OCI-LY3 (cell line): ENCODE measurements at regions not wholly inside any gene's neighbourhood (a gene's known extent, or its start where the extent isn't known, plus 50 kb on each side); places are given as distances from the start of the nearest gene placed in this dataset.

ENCODE experiments used
- H2AFZ ChIP-seq: fragments of 200-600, 300-600 bp; shearing (Covaris generic); 2 replicates; pipeline ENCODE4 v1.6.0; 2014; ENCODE audit warnings: antibody characterized with exemption, low read depth, low read length
- H3K27ac ChIP-seq: fragments of 200-600, 300-600 bp; sonication (generic); 2 replicates; pipeline ENCODE4 v1.5.1; 2014; ENCODE audit warnings: mild to moderate bottlenecking, low read length, moderate library complexity, mixed read lengths
- H3K27me3 ChIP-seq: fragments of 200-600, 300-600 bp; sonication (generic); 2 replicates; pipeline ENCODE4 v1.6.1; 2014; ENCODE audit warnings: low read depth, low read length, mixed read lengths
- H3K36me3 ChIP-seq: fragments of 200-600, 300-600 bp; sonication (generic); replicated peaks from 2 replicates; pipeline ENCODE3; 2014; ENCODE audit warnings: low read depth, low read length, mixed read lengths
- H3K4me1 ChIP-seq: fragments of 300-600, 200-600 bp; sonication (generic); 2 replicates; pipeline ENCODE4 v1.6.1; 2014; ENCODE audit warnings: low read length, mixed read lengths
- H3K4me2 ChIP-seq: fragments of 200-600, 300-600 bp; sonication (generic); 2 replicates; pipeline ENCODE4 v1.6.1; 2014; ENCODE audit warnings: low read length, mixed read lengths
- H3K4me3 ChIP-seq: fragments of 300-600, 200-600 bp; sonication (generic); 2 replicates; pipeline ENCODE4 v1.5.1; 2014; ENCODE audit warnings: antibody characterized with exemption, mild to moderate bottlenecking, low read length, moderate library complexity
- H3K79me2 ChIP-seq: fragments of 300-600, 200-600 bp; shearing (Covaris generic); 2 replicates; pipeline ENCODE4 v1.6.1; 2014; ENCODE audit warnings: mild to moderate bottlenecking, low read length, mixed read lengths
- H3K9ac ChIP-seq: fragments of 300-600, 200-600 bp; shearing (Covaris generic); 2 replicates; pipeline ENCODE4 v1.6.0; 2014; ENCODE audit warnings: mild to moderate bottlenecking, low read length, moderate library complexity
- H3K9me3 ChIP-seq: fragments of 200-600, 300-600 bp; shearing (Covaris generic); 2 replicates; pipeline ENCODE4 v1.6.1; 2014; ENCODE audit warnings: low read length, mixed read lengths; ENCODE audit not compliant: insufficient read depth
- H4K20me1 ChIP-seq: fragments of 200-600, 300-600 bp; sonication (generic); 2 replicates; pipeline ENCODE4 v1.6.1; 2016; ENCODE audit warnings: low read length, mixed read lengths; ENCODE audit not compliant: insufficient read depth
- CTCF ChIP-seq: fragments of 200-600, 300-600 bp; sonication (generic); IDR thresholded peaks from 2 replicates; pipeline ENCODE4 v1.5.1; 2014; ENCODE audit warnings: antibody characterized with exemption, low read length, low read depth
- EZH2phosphoT487 ChIP-seq: fragments of 200-600 bp; shearing (Covaris generic); IDR thresholded peaks from 2 replicates; pipeline ENCODE4 v1.6.1; 2018; ENCODE audit warnings: antibody characterized with exemption, mixed run types, low read depth

- no peak overlapping the region for H3K9ac ChIP-seq
- H3K27me3 ChIP-seq, result no peaks in the 10 kb centered on the region
- H4K20me1 ChIP-seq, result no peaks in the 10 kb centered on the region
- H3K36me3 ChIP-seq, result no peaks in the 10 kb centered on the region
- no peak overlapping the region for H3K4me3 ChIP-seq
- no peak overlapping the region for H2AFZ ChIP-seq
- no peak overlapping the region for H3K27ac ChIP-seq
- no peaks in the 10 kb centered on the region for H3K9me3 ChIP-seq
- no peaks in the 10 kb centered on the region for H3K4me1 ChIP-seq
- H3K4me2 ChIP-seq, result no peak overlapping the region
- H3K79me2 ChIP-seq, result no peaks in the 10 kb centered on the region
- TF ChIP-seq EZH2phosphoT487, result no peak
- no peak for TF ChIP-seq CTCF
Measured at GRCh38 chr2:16104949-16105668, 164.8 kb downstream of the MYCN start.

GRCh38 chr2:16104315-16104948 lies 164.1 kb downstream of the MYCN start:
- H3K9me3 ChIP-seq, result no peaks in the 10 kb centered on the region
- H3K27ac ChIP-seq, result no peak overlapping the region
- no peak for TF ChIP-seq EZH2phosphoT487
- no peak for TF ChIP-seq CTCF
- no peaks in the 10 kb centered on the region for H3K27me3 ChIP-seq
- H3K4me3 ChIP-seq, result no peak overlapping the region
- no peaks in the 10 kb centered on the region for H4K20me1 ChIP-seq
- H3K4me1 ChIP-seq, result no peaks in the 10 kb centered on the region
- H2AFZ ChIP-seq, result no peak overlapping the region
- H3K36me3 ChIP-seq, result no peaks in the 10 kb centered on the region
- no peak overlapping the region for H3K9ac ChIP-seq
- H3K4me2 ChIP-seq, result no peak overlapping the region
- H3K79me2 ChIP-seq, result no peaks in the 10 kb centered on the region

DNA sequence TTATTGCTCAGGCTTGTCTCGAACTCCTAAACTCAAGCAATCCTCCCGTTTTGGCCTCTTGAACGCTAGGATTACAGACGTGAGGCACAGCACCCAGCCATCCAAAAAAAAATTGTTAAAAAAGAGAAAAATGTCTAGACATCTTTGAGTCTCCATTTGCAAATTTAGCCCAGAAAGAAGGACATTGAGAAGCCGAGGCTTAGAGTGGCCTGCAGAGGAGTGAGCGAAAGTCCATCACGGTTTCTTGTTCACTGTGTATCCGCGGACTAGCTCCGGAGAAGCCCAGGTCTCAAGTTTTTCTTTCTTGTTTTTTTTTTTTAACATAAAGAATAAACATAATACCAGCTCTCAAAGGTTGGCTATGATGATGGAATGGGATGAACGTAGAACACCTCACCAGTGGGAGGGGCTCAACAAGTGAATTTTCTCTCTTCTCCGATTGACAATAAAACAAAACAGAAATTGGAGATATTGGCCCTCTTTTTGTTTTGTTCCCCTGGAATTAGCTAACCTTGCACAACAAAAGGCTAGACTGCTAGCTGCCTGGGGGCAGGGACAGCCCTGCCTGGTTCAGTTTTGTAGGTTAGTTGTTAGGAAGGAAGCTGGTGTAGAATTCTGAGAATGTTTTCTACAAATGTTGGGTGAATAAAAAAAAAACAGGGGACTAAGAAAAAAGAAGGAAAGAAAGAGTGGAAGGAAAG lies 163.4 kb downstream of the MYCN start:
- no peak overlapping the region for H3K9ac ChIP-seq
- H3K27me3 ChIP-seq, result no peaks in the 10 kb centered on the region
- H3K4me3 ChIP-seq, result no peak overlapping the region
- no peak overlapping the region for H3K27ac ChIP-seq
- H3K36me3 ChIP-seq, result no peaks in the 10 kb centered on the region
- H3K79me2 ChIP-seq, result no peaks in the 10 kb centered on the region
- H3K4me1 ChIP-seq, result no peaks in the 10 kb centered on the region
- no peak for TF ChIP-seq EZH2phosphoT487
- no peak for TF ChIP-seq CTCF
- H3K9me3 ChIP-seq, result no peaks in the 10 kb centered on the region
- no peak overlapping the region for H2AFZ ChIP-seq
- H4K20me1 ChIP-seq, result no peaks in the 10 kb centered on the region
- H3K4me2 ChIP-seq, result no peak overlapping the region

GRCh38 chr2:16102976-16103380 lies 162.6 kb downstream of the MYCN start:
- Histone ChIP-seq H3K4me3 (no peak overlapping the region), H3K27me3 (no peaks in the 10 kb centered on the region), H3K36me3 (no peaks in the 10 kb centered on the region), H2AFZ (no peak overlapping the region), H3K9ac (no peak overlapping the region), H3K27ac (no peak overlapping the region), H3K9me3 (no peaks in the 10 kb centered on the region), H4K20me1 (no peaks in the 10 kb centered on the region), H3K4me2 (no peak overlapping the region), H3K4me1 (no peaks in the 10 kb centered on the region), H3K79me2 (no peaks in the 10 kb centered on the region)
- TF ChIP-seq CTCF, result no peak
- no peak for TF ChIP-seq EZH2phosphoT487
